AG04450 (cell line): ENCODE measurements at regions not wholly inside any gene's neighbourhood (a gene's known extent, or its start where the extent isn't known, plus 50 kb on each side); places are given as distances from the start of the nearest gene placed in this dataset.

Source experiments
- CTCF ChIA-PET: fragments of 300-600, 350-600 bp; formaldehyde crosslinking; extraction: SDS; loops from one replicate; lab custom pipeline; 2022; ENCODE audit warnings: antibody characterized with exemption, inconsistent platforms; lab: Charles Lee
- POLR2A ChIA-PET: fragments of 350-600 bp; formaldehyde crosslinking; extraction: SDS; loops from one replicate; lab custom pipeline; 2021; ENCODE audit warnings: antibody characterized with exemption, inconsistent platforms; lab: Yijun Ruan, JAX
- DNase-seq: peaks from one replicate; pipeline ENCODE4 v3.0.0-alpha.2; 2011; ENCODE audit warnings: low read depth, low spot score
- H3K27ac ChIP-seq: one replicate; pipeline ENCODE4 v1.5.1; 2012; ENCODE audit warnings: low read depth, low read length, control low read depth
- H3K27me3 ChIP-seq: one replicate; pipeline ENCODE4 v1.6.0; 2012; ENCODE audit warnings: low read length; ENCODE audit not compliant: control insufficient read depth, insufficient read depth
- H3K4me3 ChIP-seq: 2 replicates; pipeline ENCODE4 v1.5.1; 2011; ENCODE audit warnings: mild to moderate bottlenecking, low read depth, low read length, control low read depth
- H3K9me3 ChIP-seq: 2 replicates; pipeline ENCODE4 v1.5.1; 2012; ENCODE audit warnings: low read length; ENCODE audit not compliant: control insufficient read depth, insufficient read depth
- TF ChIP-seq, protein P1 (sequence below): IDR thresholded peaks from 2 replicates; pipeline ENCODE4 v1.5.1; 2011; ENCODE audit warnings: low read depth, low read length, control low read depth, inconsistent platforms

DNA sequence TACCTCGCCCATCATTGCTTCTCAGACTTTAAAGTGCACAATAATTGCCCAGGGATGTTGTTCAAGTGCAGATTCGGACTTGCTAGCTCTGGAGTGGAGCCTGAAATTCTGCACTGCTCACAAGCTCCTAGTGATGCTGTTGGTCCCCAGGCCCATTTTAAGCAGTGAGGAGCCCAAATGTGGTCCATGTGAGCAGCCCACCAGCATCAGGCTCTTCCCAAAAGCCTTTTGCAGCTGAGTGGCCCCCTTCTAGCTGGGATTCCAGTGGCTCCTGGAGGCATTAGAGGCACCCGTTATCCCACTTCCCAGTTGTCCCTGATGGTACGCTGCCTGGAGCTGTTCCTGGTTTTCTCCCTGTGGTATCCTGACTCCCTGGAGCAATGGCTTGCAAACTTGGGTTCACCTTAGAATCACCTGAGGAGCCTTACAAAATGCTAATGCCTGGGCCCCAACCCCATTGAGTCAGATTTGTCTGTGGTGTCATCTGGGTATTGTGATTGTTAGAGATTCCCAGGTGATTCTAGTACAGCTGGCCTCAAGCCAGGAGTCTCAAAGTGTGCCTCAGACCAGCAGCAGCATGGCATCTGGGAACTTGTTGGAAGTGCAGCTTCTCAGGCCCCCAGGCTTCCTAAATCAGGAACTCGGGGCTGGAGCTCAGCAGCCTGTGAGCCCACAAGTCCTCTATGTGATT is 186.9 kb upstream of the SLC24A3 start:
- H3K27ac ChIP-seq: no peak overlapping the region
- DNase-seq: no peak
- H3K4me3 ChIP-seq: no peak overlapping the region
- peaks cover 76% of the 10 kb centered on the region for H3K9me3 ChIP-seq
- H3K27me3 ChIP-seq: no peaks in the 10 kb centered on the region
- CTCF ChIA-PET: no interaction called here
- POLR2A ChIA-PET: no interaction called here
- TF ChIP-seq, protein P1, sequence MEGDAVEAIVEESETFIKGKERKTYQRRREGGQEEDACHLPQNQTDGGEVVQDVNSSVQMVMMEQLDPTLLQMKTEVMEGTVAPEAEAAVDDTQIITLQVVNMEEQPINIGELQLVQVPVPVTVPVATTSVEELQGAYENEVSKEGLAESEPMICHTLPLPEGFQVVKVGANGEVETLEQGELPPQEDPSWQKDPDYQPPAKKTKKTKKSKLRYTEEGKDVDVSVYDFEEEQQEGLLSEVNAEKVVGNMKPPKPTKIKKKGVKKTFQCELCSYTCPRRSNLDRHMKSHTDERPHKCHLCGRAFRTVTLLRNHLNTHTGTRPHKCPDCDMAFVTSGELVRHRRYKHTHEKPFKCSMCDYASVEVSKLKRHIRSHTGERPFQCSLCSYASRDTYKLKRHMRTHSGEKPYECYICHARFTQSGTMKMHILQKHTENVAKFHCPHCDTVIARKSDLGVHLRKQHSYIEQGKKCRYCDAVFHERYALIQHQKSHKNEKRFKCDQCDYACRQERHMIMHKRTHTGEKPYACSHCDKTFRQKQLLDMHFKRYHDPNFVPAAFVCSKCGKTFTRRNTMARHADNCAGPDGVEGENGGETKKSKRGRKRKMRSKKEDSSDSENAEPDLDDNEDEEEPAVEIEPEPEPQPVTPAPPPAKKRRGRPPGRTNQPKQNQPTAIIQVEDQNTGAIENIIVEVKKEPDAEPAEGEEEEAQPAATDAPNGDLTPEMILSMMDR: no peak

DNA sequence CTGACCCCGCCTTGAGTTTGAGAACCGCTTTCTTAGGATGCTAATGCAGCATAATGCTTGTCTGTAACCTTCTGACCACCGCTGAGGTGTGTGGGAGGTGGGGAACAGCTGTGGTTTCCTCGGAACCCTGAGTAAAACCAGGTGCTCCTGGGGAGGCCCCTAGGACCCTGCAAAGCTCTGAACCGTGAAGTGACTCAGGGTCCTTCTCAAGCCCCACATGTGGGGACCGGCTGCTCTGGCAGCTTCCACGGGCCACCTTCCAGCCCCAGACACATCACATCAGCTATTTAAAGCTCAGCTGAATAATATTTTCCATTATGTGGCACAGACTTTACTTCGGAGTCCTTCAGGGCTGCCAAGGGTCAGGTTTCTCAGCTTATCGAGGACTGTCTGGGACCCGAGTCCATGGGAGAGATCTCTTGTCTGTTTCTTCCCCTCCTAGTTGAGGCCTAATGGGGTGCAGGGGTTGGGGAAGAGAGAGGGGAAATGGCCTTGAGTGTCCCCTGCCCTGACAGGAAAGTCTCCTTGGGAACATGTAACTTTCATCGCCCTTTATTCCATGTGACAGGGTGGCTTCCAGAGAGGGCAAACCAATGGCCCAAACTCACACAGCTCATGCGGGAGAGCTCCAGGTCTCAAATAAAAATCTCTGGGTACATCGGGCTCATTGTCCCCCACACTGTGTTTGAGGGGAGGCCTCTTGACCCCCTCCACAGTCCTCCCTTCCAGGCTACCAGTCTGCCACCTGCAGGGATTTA is 186.1 kb upstream of the SLC24A3 start:
- POLR2A ChIA-PET: no interaction called here
- no peak overlapping the region for H3K4me3 ChIP-seq
- no peaks in the 10 kb centered on the region for H3K27me3 ChIP-seq
- TF ChIP-seq, protein P1: no peak
- CTCF ChIA-PET: no interaction called here
- no peak overlapping the region for H3K27ac ChIP-seq
- H3K9me3 ChIP-seq: peaks cover 69% of the 10 kb centered on the region
- DNase-seq: no peak

DNA sequence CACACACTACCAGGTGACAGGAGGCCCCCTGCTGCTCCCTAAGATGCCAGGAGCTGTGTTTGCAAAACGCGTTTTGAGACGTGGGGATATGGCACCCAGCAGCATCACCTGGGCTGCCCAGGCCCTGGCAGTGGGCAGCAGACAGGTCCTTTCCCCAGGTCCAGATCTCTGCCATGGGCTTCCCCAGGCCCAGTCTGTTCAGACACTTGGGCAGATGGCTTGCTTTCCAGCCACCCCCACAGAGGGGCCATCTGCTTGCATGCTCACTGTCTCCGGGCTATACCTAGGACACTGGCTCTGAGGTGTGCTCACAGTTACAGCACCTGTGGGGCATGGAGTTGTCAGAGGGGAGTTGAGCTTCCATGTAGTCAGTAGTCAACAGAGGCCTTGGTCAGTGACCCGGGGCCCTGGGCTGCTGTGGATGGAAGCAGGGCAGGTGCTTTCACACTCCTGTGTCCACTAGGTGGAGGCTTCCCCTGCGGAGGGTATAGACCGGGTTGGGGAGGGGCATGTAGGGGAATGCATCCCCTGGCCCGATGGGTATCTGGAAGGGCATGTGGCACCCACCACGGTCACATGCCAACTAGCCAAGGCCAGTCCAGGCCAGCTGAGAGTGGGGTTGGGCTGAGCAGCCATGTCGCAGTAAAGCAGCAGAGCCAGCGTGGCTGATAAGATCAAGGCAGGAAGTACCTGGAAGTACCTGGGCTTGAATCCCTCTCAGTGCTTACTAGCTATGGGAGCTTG is 185.4 kb upstream of the SLC24A3 start:
- Histone ChIP-seq H3K27ac (no peak overlapping the region), H3K27me3 (no peaks in the 10 kb centered on the region), H3K9me3 (peaks cover 61% of the 10 kb centered on the region), H3K4me3 (no peak overlapping the region)
- TF ChIP-seq, protein P1: no peak
- no peak for DNase-seq
- ChIA-PET POLR2A (no interaction called here), CTCF (no interaction called here)

DNA sequence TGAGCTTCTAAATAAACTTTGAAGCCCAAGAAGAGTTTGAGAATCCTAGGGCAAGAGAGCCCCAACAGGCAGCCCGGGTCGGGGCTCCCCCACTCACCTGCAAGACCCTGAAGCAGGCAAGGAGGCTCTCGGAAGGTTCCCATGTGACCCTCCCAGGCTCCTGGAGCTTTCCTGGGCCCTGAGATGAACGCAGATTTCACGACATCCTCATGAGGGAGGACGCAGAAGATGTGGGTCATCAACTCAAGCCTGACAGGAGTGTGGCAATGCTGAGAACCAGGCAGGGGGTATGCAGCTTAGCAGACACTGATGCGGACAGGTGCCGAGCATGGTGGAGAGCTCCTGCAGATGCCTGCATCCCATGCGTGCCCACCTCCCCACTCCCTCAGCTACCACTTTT is 184.5 kb upstream of the SLC24A3 start:
- DNase-seq: no peak
- CTCF ChIA-PET: no interaction called here
- peaks cover 52% of the 10 kb centered on the region for H3K9me3 ChIP-seq
- POLR2A ChIA-PET: no interaction called here
- no peak overlapping the region for H3K4me3 ChIP-seq
- no peak overlapping the region for H3K27ac ChIP-seq
- H3K27me3 ChIP-seq: no peaks in the 10 kb centered on the region
- TF ChIP-seq, protein P1: no peak
